ENCODE measurements at regions not wholly inside any gene's neighbourhood (a gene's known extent, or its start where the extent isn't known, plus 50 kb on each side); places are given as distances from the start of the nearest gene placed in this dataset.
"Not testable (repeated sequence)": the region's sequence is repeated elsewhere in the genome, so short reads cannot be mapped to it uniquely, and the experiment has no call there.

GRCh38 chr15:20346082-20346805 lies 195.4 kb downstream of the GOLGA6L6 start:
- ChIA-PET POLR2A (no interaction called here), CTCF (no interaction called here)
- TF ChIP-seq HDGF (IDR thresholded peaks at IDR 0.05; ENCODE audit: borderline replicate concordance) = no peak
- TF ChIP-seq ELF4 (IDR thresholded peaks at IDR 0.05) = no peak
- no peak for TF ChIP-seq TARDBP (IDR thresholded peaks at IDR 0.05)
- TF ChIP-seq LEF1 (IDR thresholded peaks at IDR 0.05; ENCODE audit: borderline replicate concordance) = no peak
- TF ChIP-seq SP1 (IDR thresholded peaks at IDR 0.05) = no peak
- TF ChIP-seq CTBP1 (IDR thresholded peaks at IDR 0.05; ENCODE audit: borderline replicate concordance) = no peak
- no peak for TF ChIP-seq FOXK2 (IDR thresholded peaks at IDR 0.05)
- TF ChIP-seq PKNOX1 (IDR thresholded peaks at IDR 0.05) = no peak
- TF ChIP-seq FOXM1 (IDR thresholded peaks at IDR 0.05; ENCODE audit: borderline replicate concordance) = no peak
- TF ChIP-seq SUZ12 (IDR thresholded peaks at IDR 0.05) = no peak
- TF ChIP-seq L3MBTL2 (conservative IDR thresholded peaks at IDR 0.05) = no peak
- DNase-seq (ENCODE audit: extremely low spot score) = no peak

GRCh38 chr15:20345401-20345958 lies 196.1 kb downstream of the GOLGA6L6 start:
- TF ChIP-seq ZNF384 (IDR thresholded peaks at IDR 0.05) = no peak
- no peak for TF ChIP-seq SP1 (IDR thresholded peaks at IDR 0.05)
- no peak for TF ChIP-seq ARNT (IDR thresholded peaks at IDR 0.05)
- no peak for TF ChIP-seq LEF1 (IDR thresholded peaks at IDR 0.05; ENCODE audit: borderline replicate concordance)
- TF ChIP-seq NFRKB (IDR thresholded peaks at IDR 0.05) = no peak
- no peak for TF ChIP-seq FOXK2 (IDR thresholded peaks at IDR 0.05)
- TF ChIP-seq TARDBP (IDR thresholded peaks at IDR 0.05) = no peak
- no peak for TF ChIP-seq FOXM1 (IDR thresholded peaks at IDR 0.05; ENCODE audit: borderline replicate concordance)
- TF ChIP-seq BHLHE40 (IDR thresholded peaks at IDR 0.05; ENCODE audit: borderline replicate concordance) = no peak
- TF ChIP-seq CTBP1 (IDR thresholded peaks at IDR 0.05; ENCODE audit: borderline replicate concordance) = no peak
- no peak for TF ChIP-seq ELF4 (IDR thresholded peaks at IDR 0.05)
- TF ChIP-seq SUZ12 (IDR thresholded peaks at IDR 0.05) = no peak
- no peak for TF ChIP-seq PKNOX1 (IDR thresholded peaks at IDR 0.05)
- TF ChIP-seq HDGF (IDR thresholded peaks at IDR 0.05; ENCODE audit: borderline replicate concordance) = no peak
- no peak for TF ChIP-seq L3MBTL2 (conservative IDR thresholded peaks at IDR 0.05)
- no peak for TF ChIP-seq FOXA1 (IDR thresholded peaks at IDR 0.05)
- no peak for DNase-seq (ENCODE audit: extremely low spot score)
- ChIA-PET POLR2A (no interaction called here), CTCF (no interaction called here)

- TF ChIP-seq L3MBTL2 (conservative IDR thresholded peaks at IDR 0.05) = no peak
- no peak for TF ChIP-seq HDGF (IDR thresholded peaks at IDR 0.05; ENCODE audit: borderline replicate concordance)
- ChIA-PET CTCF (no interaction called here), POLR2A (no interaction called here)
- no peak for DNase-seq (ENCODE audit: extremely low spot score)
These were observed 196.8 kb downstream of the GOLGA6L6 start for GRCh38 chr15:20344601-20345400.

GRCh38 chr15:20343395-20344211 lies 198.0 kb downstream of the GOLGA6L6 start:
- CTCF ChIA-PET = not testable (repeated sequence)

GRCh38 chr15:20342601-20343394 lies 198.8 kb downstream of the GOLGA6L6 start:
- POLR2A ChIA-PET; DNase-seq (ENCODE audit: extremely low spot score); CTCF ChIA-PET: not testable (repeated sequence)

More at GRCh38 chr15:20343395-20344211, 198.0 kb downstream of the GOLGA6L6 start:
- DNase-seq (ENCODE audit: extremely low spot score); POLR2A ChIA-PET: not testable (repeated sequence)

- ChIA-PET CTCF (no interaction called here), POLR2A (no interaction called here)
- DNase-seq (ENCODE audit: extremely low spot score) = no peak
- no peak for TF ChIP-seq PKNOX1 (IDR thresholded peaks at IDR 0.05)
- no peak for TF ChIP-seq LEF1 (IDR thresholded peaks at IDR 0.05; ENCODE audit: borderline replicate concordance)
- no peak for TF ChIP-seq CTBP1 (IDR thresholded peaks at IDR 0.05; ENCODE audit: borderline replicate concordance)
- no peak for TF ChIP-seq ARNT (IDR thresholded peaks at IDR 0.05)
- TF ChIP-seq ZNF384 (IDR thresholded peaks at IDR 0.05) = no peak
- no peak for TF ChIP-seq TARDBP (IDR thresholded peaks at IDR 0.05)
- TF ChIP-seq FOXK2 (IDR thresholded peaks at IDR 0.05) = no peak
- no peak for TF ChIP-seq L3MBTL2 (conservative IDR thresholded peaks at IDR 0.05)
- TF ChIP-seq SP1 (IDR thresholded peaks at IDR 0.05) = no peak
- TF ChIP-seq FOXA1 (IDR thresholded peaks at IDR 0.05) = no peak
- no peak for TF ChIP-seq SUZ12 (IDR thresholded peaks at IDR 0.05)
These were observed 199.5 kb downstream of the GOLGA6L6 start for GRCh38 chr15:20341901-20342600.

Measured in HEK293T (cell line).